Activated naive CD4-positive, alpha-beta T cell treated with anti-CD3 and anti-CD28 coated beads, Interleukin-2, amount 50 U/mL, for 16 hours (primary cell): ENCODE measurements at regions not wholly inside any gene's neighbourhood (a gene's known extent, or its start where the extent isn't known, plus 50 kb on each side); places are given as distances from the start of the nearest gene placed in this dataset.

Source experiments
- DNase-seq: peaks from one replicate; pipeline ENCODE4 v3.0.0-alpha.2; 2020

GRCh38 chr2:81576713-81577112 lies 1272.2 kb upstream of the LRRTM1 start:
- DNase-seq, result no peak

- no peak for DNase-seq
Measured at GRCh38 chr2:81551040-81551634, 1246.6 kb upstream of the LRRTM1 start.

GRCh38 chr2:81550277-81550676 lies 1245.7 kb upstream of the LRRTM1 start:
- no peak for DNase-seq

GRCh38 chr2:81549646-81550045 lies 1245.1 kb upstream of the LRRTM1 start:
- no peak for DNase-seq

DNA sequence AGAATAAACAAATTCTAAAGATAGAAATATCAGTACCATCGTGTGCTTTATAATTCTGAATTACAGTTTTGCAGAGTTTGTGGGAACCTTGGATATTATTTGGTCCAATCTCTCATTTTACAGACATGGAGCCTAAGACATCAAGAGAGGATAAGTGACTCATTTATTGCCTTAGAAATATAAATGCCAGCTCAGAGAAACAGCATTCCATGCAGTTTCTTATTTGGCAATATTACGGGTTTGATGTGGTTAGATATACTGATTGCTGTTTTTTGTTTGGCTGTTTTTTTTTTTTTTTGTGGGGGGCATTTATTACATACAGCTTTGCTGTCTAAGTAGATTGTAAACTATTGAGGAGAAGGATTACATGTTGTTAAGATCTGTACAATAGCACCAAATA lies 1241.1 kb upstream of the LRRTM1 start:
- no peak for DNase-seq

DNA sequence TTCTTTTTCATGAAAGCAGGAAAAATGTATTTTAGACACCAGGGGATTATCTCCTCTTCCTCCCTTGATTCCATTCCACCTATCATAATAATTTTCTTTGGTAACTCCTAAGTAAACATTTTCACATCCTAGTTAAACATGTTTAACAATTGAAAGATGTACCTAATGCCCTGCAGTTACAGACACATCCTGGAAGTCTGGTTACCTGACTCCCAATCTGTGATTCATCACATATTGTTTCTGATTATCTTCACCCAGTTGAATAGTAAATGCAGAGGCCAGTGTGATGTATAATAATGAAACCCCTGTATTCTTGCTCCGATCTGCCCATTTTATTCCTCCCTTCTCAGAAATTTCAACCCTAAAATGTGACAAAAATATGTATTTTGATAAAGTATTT lies 1237.6 kb upstream of the LRRTM1 start:
- no peak for DNase-seq

DNA sequence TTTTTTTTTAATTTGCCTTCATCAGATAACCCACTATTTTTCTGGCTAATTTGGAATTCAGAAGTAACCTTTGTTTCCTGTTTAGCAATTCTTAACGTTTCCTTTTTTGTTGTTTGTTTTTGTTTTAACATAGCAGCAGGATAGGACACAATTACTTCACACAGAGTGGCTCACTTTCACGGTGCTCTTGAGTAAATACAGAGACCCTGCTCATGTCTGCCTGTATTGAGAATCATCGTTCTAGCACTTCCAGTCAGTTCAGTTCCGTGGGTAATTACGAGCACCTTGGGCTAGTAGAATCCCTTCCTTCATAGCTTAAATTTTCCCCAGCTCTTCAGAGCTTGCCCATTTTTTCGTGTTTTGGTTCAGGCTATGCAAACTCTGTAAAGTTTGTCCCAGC lies 1225.4 kb upstream of the LRRTM1 start:
- DNase-seq, result no peak

DNA sequence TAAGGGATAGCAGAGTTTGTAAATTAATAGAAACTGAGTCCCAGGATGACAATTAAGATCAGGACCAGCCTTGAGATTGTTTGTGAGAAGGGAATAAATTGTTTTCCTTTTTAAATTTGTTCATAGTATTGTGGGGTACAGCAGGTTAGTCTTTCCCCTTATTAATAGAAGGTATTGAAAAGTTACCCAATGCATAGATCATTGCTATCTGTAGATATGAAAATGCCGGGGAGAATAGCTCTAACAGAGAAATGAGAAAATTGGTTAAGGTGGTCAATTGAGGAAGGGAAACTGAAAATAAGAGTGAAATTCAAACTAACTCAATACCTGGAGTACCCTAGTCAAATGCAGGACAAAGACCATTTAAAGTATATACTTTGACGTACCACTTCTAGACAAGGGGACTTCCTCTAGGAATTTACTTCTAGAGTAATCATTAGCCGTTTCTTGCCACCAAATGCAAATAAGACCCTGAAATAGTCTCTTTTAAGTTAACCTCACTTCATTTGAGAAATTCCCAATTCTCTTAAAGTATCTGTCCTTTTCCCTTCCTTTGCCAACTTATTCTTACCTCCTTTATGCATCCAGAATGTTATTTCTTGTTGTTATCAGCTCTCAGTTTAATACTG lies 1224.4 kb upstream of the LRRTM1 start:
- DNase-seq, result no peak

GRCh38 chr2:81523344-81523743 lies 1218.8 kb upstream of the LRRTM1 start:
- no peak for DNase-seq

DNA sequence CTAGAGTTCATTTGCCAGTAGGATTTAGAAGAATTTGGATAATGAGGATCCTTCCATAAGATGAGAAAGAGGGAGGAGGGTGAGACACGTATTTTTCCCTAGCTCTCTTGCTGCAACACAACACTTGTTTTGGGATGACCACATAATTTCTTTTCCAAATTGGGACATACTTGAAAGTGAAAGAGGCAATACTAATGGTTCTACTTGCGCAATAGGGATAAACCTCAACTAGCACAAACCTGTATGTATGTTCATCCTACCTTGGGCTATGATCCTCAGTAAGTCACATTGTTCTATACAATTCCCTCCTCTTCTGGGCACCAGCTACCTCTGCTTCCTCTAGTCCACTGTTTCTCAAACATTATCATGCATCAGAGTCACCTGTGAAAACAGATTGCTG lies 1208.8 kb upstream of the LRRTM1 start:
- DNase-seq, result no peak

DNA sequence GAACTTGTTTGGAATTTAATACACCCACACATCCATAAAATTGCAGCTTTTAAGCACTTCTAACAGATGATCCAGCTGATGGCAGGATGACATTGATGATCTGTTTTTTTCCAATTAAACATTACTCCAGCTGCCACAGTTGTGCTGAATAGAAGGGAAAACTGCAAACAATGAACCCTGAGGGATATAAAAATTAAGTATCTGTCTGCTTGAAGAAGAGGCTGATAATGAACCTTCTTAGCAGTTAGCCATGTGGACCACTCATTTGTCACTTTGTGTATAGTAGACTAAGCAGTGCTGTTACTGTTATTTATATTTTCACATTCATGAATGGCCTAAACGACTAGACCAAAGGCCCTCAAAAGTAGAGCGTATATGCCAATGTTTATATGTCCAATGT lies 1201.0 kb upstream of the LRRTM1 start:
- no peak for DNase-seq

DNA sequence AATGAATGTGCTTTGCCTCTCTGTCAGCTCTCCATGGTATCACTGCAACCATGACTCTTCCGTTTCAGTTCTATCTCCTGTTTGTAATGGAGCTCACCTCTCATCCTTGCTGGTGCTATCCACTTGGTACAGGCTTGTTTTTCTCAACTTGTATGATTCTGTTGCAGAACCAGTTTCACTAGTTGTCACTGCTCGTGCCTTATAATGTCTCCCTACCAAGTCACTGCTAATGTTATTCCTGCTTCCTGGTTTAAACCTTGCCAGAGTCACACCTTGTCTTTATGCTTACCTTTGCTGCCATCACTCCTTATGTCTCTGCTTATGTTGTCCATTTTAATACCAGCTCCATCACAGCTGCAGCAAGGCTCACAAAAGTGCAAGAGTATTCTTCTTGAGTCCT lies 1191.0 kb upstream of the LRRTM1 start:
- no peak for DNase-seq

DNA sequence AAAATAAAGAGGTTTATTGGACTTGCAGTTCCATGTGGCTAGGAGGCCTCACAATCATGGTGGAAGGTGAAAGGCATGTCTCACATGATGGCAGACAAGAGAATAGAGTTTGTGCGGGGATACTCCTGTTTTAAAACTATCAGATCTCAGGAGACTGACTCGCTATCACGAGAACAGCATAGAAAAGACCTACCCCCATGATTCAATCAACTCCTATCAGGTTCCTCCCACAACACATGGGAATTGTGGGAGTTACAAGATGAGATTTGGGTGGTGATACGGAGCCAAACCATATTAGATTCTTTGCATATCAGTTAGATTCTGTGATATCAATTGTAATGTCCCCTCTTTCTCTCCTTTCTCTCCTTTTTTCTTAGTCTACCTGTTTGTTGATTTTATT lies 1178.7 kb upstream of the LRRTM1 start:
- no peak for DNase-seq

- no peak for DNase-seq
Measured at GRCh38 chr2:81481994-81482368, 1177.4 kb upstream of the LRRTM1 start.

- DNase-seq, result no peak
Measured at GRCh38 chr2:81481242-81481993, 1176.9 kb upstream of the LRRTM1 start.

GRCh38 chr2:81467096-81467495 lies 1162.5 kb upstream of the LRRTM1 start:
- DNase-seq, result no peak

- no peak for DNase-seq
Measured at GRCh38 chr2:81462420-81462819, 1157.9 kb upstream of the LRRTM1 start.

GRCh38 chr2:81445176-81445575 lies 1140.6 kb upstream of the LRRTM1 start:
- no peak for DNase-seq

GRCh38 chr2:81437456-81438000 lies 1133.0 kb upstream of the LRRTM1 start:
- no peak for DNase-seq

- no peak for DNase-seq
Measured at GRCh38 chr2:81436256-81436655, 1131.7 kb upstream of the LRRTM1 start.

GRCh38 chr2:81412681-81413080 lies 1108.1 kb upstream of the LRRTM1 start:
- DNase-seq, result no peak

DNA sequence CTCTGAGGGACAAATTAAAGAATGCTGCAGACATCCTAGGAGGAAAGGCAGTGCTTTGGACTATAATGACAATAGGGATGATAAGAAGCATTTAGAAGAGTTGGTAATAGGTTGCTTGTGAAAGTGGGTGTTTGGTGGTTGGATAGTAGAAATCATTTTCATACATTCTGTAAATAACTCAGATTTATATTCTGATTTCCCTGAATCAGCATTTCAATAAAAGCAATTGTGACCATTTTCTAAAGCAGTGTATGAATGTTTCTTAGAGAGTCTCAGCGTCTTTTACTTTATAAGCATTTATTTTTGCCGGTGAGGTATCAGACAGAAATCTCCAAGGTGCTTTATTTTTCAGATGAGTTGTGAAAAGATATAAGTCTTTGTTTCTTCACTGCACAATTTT lies 1099.0 kb upstream of the LRRTM1 start:
- no peak for DNase-seq

GRCh38 chr2:81396417-81397019 lies 1092.0 kb upstream of the LRRTM1 start:
- DNase-seq, result no peak

DNA sequence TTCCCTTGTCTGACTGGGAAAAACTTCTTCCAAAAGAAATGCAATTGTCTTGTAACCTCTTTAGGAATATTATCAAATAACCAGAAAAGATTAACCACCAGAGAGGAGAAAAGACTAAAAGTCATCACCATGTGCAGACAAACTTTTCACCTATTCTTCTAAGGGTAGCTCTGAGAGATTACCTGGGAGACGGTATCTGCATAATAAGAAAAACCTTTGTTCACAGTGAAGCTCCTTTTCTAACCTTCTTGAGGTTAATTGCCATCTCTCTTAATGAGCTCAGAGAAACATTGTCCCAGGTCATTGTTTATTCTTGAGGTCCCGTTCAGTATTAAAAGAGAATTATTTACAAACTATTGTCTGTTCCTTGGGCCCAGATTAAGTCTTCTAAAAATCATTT lies 1091.2 kb upstream of the LRRTM1 start:
- no peak for DNase-seq
